ENCODE measurements at regions not wholly inside any gene's neighbourhood (a gene's known extent, or its start where the extent isn't known, plus 50 kb on each side); places are given as distances from the start of the nearest gene placed in this dataset.

DNA sequence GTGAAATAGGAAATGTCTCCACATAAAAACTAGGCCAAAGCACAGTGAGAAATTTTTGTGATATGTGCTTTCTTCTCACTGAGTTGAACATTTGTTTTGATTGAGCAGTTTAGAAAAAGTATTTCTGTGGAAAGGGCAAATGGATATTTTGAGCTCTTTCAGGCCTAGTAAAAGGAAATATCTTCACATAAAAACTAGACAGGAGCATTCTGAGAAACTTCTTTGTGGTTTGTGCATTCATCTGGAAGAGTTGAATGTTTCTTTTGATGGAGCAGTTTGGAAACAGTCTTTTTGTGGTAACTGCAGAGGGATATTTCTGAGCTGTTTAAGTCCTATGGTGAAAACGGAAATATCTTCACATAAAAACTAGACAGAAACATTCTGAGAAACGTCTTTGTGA, 582.7 kb upstream of the ALG10B start:
- no peaks in the 10 kb centered on the region for H3F3A ChIP-seq (ENCODE audit: insufficient read depth, low read length)
- no peaks in the 10 kb centered on the region for H3K36me3 ChIP-seq (replicated peaks; ENCODE audit: insufficient read depth, low read length)
- H3K79me2 ChIP-seq (ENCODE audit: low read length) = no peaks in the 10 kb centered on the region
- H3K9ac ChIP-seq (ENCODE audit: low read length) = no peak overlapping the region
- no peaks in the 10 kb centered on the region for H3K9me3 ChIP-seq (replicated peaks; ENCODE audit: insufficient read depth, low read length)
- no peak overlapping the region for H3K27ac ChIP-seq (ENCODE audit: low read length)
- TF ChIP-seq, protein P1, sequence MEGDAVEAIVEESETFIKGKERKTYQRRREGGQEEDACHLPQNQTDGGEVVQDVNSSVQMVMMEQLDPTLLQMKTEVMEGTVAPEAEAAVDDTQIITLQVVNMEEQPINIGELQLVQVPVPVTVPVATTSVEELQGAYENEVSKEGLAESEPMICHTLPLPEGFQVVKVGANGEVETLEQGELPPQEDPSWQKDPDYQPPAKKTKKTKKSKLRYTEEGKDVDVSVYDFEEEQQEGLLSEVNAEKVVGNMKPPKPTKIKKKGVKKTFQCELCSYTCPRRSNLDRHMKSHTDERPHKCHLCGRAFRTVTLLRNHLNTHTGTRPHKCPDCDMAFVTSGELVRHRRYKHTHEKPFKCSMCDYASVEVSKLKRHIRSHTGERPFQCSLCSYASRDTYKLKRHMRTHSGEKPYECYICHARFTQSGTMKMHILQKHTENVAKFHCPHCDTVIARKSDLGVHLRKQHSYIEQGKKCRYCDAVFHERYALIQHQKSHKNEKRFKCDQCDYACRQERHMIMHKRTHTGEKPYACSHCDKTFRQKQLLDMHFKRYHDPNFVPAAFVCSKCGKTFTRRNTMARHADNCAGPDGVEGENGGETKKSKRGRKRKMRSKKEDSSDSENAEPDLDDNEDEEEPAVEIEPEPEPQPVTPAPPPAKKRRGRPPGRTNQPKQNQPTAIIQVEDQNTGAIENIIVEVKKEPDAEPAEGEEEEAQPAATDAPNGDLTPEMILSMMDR (IDR thresholded peaks at IDR 0.05; ENCODE audit: low read length) = no peak
- no peak for TF ChIP-seq EZH2 (optimal IDR thresholded peaks at IDR 0.05; ENCODE audit: low read depth, low read length)
- TF ChIP-seq EZH2phosphoT487 (IDR thresholded peaks at IDR 0.05; ENCODE audit: low read length) = no peak
- H2AFZ ChIP-seq (ENCODE audit: low read length) = no peak overlapping the region
- H3K4me1 ChIP-seq (ENCODE audit: low read length) = no peaks in the 10 kb centered on the region
- H3K4me3 ChIP-seq (ENCODE audit: low read length) = no peak overlapping the region
- DNase-seq = no peak
- H4K20me1 ChIP-seq (ENCODE audit: insufficient read depth, low read length) = no peaks in the 10 kb centered on the region
- H3K4me2 ChIP-seq (ENCODE audit: low read depth, low read length) = no peak overlapping the region
- no peaks in the 10 kb centered on the region for H3K9me2 ChIP-seq (replicated peaks; ENCODE audit: insufficient read depth, low read length)
- H3K27me3 ChIP-seq (replicated peaks; ENCODE audit: insufficient read depth, low read length) = no peaks in the 10 kb centered on the region
